DND-41 (cell line): ENCODE measurements at regions not wholly inside any gene's neighbourhood (a gene's known extent, or its start where the extent isn't known, plus 50 kb on each side); places are given as distances from the start of the nearest gene placed in this dataset.

ENCODE experiments used
- ATAC-seq: fragments of 200-7000 bp; cut with Tn5 transposase; 3 replicates; pipeline ENCODE4 v1.9.1; 2021; ENCODE audit warnings: low read depth; ENCODE audit not compliant: insufficient read depth
- DNase-seq: peaks from one replicate; pipeline ENCODE4 v3.0.0-alpha.2; 2020
- H2AFZ ChIP-seq: 2 replicates; pipeline ENCODE4 v1.6.0; 2012; ENCODE audit warnings: low read depth, low read length
- H3K27ac ChIP-seq: 2 replicates; pipeline ENCODE4 v1.5.1; 2012; ENCODE audit warnings: low read length, inconsistent platforms
- H3K27me3 ChIP-seq: fragments of 200-600 bp; sonication (generic); 2 replicates; pipeline ENCODE4 v1.6.0; 2012; ENCODE audit warnings: low read length, mild to moderate bottlenecking, inconsistent platforms; ENCODE audit not compliant: insufficient read depth, poor library complexity
- H3K36me3 ChIP-seq: 2 replicates; pipeline ENCODE4 v1.5.1; 2012; ENCODE audit warnings: low read length, inconsistent platforms; ENCODE audit not compliant: insufficient read depth
- H3K4me1 ChIP-seq: 2 replicates; pipeline ENCODE4 v1.5.1; 2012; ENCODE audit warnings: mild to moderate bottlenecking, low read length; ENCODE audit not compliant: insufficient read depth
- H3K4me2 ChIP-seq: 2 replicates; pipeline ENCODE4 v1.6.0; 2012; ENCODE audit warnings: mild to moderate bottlenecking, moderate library complexity, low read length, inconsistent platforms; ENCODE audit not compliant: insufficient read depth
- H3K4me3 ChIP-seq, 2 experiments: fragments of 200-600 bp in 1 of 2; shearing (Covaris generic) in 1 of 2; 2 replicates each; pipeline ENCODE4 v1.5.1; 2012 to 2016; ENCODE audit warnings: inconsistent platforms in 2 of 2, low read length in 2 of 2, mild to moderate bottlenecking in 2 of 2, low read depth in 1 of 2, moderate library complexity in 1 of 2
- H3K79me2 ChIP-seq: 2 replicates; pipeline ENCODE4 v1.6.0; 2012; ENCODE audit warnings: low read length, inconsistent platforms; ENCODE audit not compliant: insufficient read depth
- H3K9ac ChIP-seq: 2 replicates; pipeline ENCODE4 v1.6.0; 2012; ENCODE audit warnings: low read depth, mild to moderate bottlenecking, inconsistent platforms, low read length, moderate library complexity
- H3K9me3 ChIP-seq: 2 replicates; pipeline ENCODE4 v1.5.1; 2012; ENCODE audit warnings: low read length, moderate library complexity, mild to moderate bottlenecking, inconsistent platforms; ENCODE audit not compliant: insufficient read depth, severe bottlenecking
- H4K20me1 ChIP-seq: 2 replicates; pipeline ENCODE4 v1.6.0; 2012; ENCODE audit warnings: low read length; ENCODE audit not compliant: insufficient read depth
- EZH2 ChIP-seq: IDR thresholded peaks from 3 replicates; pipeline ENCODE4 v1.6.1; 2012; ENCODE audit warnings: borderline replicate concordance, low read depth, mild to moderate bottlenecking, moderate library complexity, low read length, inconsistent platforms; ENCODE audit not compliant: severe bottlenecking
- TF ChIP-seq, protein P1 (sequence below): IDR thresholded peaks from 2 replicates; pipeline ENCODE4 v1.5.1; 2012; ENCODE audit warnings: borderline replicate concordance, low read length, moderate library complexity, mild to moderate bottlenecking; ENCODE audit not compliant: poor library complexity, severe bottlenecking; ENCODE audit errors: extremely low read depth

DNA sequence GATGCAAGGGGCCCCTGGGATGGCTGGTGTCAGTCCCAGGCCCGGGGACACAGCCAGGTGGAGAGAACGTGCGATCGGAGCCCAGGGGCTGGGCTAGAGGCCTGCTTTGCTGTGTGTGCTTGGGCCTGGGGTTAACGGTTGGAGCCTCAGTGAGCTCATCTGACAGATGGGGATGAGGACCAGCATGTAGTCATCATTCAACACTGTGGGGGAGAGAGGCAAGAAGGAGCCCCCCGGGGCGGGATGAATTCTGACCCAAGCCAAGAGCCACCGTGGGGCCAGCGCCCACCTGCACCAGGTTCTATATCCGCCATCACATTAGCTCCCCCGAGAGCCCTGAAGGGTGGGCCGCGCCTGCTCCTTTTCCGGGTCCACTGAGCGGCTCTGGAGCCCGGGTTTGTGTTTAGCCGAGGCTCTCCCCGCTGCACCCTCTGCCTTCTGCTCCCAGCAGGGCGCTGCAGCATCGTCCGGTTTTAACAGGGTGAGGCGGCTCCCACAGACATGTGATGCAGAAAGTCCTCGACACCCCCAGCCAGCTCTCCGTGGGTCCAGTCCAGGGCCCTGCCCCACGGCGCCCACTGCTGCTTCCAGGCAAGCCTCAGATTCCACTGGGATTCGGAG lies 365.7 kb downstream of the SEC14L1 start:
- Histone ChIP-seq H3K79me2 (no peaks in the 10 kb centered on the region), H3K27ac (no peak overlapping the region), H3K9me3 (no peaks in the 10 kb centered on the region), H3K9ac (no peak overlapping the region), H3K4me3 (no peak overlapping the region), H3K27me3 (no peaks in the 10 kb centered on the region), H3K4me2 (no peak overlapping the region), H3K4me1 (no peaks in the 10 kb centered on the region), H2AFZ (no peak overlapping the region), H4K20me1 (peaks cover 7% of the 10 kb centered on the region), H3K36me3 (no peaks in the 10 kb centered on the region)
- DNase-seq (no peak), ATAC-seq (no peak)
- TF ChIP-seq, protein P1, sequence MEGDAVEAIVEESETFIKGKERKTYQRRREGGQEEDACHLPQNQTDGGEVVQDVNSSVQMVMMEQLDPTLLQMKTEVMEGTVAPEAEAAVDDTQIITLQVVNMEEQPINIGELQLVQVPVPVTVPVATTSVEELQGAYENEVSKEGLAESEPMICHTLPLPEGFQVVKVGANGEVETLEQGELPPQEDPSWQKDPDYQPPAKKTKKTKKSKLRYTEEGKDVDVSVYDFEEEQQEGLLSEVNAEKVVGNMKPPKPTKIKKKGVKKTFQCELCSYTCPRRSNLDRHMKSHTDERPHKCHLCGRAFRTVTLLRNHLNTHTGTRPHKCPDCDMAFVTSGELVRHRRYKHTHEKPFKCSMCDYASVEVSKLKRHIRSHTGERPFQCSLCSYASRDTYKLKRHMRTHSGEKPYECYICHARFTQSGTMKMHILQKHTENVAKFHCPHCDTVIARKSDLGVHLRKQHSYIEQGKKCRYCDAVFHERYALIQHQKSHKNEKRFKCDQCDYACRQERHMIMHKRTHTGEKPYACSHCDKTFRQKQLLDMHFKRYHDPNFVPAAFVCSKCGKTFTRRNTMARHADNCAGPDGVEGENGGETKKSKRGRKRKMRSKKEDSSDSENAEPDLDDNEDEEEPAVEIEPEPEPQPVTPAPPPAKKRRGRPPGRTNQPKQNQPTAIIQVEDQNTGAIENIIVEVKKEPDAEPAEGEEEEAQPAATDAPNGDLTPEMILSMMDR = no peak
- no peak for TF ChIP-seq EZH2

DNA sequence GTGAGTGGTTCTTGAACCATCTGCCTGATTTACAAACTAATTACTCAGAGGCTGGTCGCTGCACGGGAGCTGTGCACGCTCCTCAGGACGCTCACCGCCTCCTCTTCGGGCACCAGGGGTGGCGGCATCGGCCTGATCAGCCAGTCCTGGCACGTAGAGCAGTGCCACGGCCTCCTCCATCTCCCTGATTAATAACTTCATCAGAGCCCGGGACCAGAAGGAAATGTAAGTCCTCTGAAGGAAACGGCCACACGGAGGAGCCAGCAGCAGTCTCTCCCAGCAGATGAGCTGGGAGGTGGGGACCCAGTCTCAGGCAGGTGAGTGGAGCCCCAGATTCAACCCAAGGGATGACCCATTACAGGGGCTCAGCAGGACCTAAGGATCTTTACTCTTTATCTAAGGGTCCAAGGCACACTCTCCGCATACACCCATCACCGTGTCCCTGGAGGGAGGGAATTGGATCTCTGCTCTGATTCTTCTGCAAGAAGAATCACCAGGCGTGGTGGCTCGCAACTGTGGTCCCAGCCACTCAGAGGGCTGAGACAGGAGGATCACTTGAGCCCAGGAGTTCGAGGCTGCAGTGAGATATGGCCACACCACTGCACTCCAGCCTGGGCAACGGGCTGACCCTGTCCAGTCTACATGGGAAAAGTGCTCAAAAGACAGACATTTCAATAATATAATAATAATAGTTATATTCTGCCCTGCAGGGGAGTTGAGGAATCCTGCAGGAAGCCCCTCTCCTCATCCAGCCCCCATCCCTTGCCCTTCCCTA lies 366.5 kb downstream of the SEC14L1 start:
- Histone ChIP-seq H3K79me2 (no peaks in the 10 kb centered on the region), H3K4me1 (no peaks in the 10 kb centered on the region), H2AFZ (no peak overlapping the region), H4K20me1 (peaks cover 7% of the 10 kb centered on the region), H3K9me3 (no peaks in the 10 kb centered on the region), H3K9ac (no peak overlapping the region), H3K27me3 (no peaks in the 10 kb centered on the region), H3K4me2 (no peak overlapping the region), H3K36me3 (no peaks in the 10 kb centered on the region), H3K27ac (no peak overlapping the region), H3K4me3 (no peak overlapping the region)
- TF ChIP-seq, protein P1 = no peak
- TF ChIP-seq EZH2 = no peak
- DNase-seq (no peak), ATAC-seq (no peak)

DNA sequence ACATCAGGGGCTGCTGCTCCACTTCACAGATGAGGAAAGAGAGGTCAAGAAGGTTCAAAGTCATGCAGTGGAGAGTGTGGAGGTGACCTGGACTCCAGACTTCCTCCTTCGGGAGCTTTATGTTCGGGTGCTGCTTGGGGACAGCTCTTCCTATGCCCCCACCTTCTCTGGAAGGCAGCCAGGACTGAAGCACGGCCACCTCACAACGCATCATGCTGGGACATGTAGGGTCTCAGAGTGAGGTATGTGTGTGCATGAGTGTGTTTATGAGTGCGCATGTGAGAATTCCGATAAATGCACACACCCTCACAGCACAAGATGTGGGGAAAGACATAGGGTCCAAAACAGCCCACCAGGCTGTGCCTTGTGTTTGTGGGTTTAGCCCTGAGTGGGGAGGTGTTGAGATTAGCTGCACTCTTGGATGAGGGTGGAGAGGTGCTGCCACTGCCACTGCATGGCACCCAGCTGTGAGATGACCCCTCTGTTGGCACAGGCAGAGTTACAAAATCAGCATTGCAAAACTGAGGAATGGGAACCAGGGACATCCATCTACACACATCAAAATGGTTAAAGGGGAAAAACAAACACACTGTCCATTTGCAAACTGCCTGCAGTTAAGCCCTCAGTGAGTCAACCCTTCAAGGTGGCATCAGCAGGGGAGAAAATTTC lies 367.4 kb downstream of the SEC14L1 start:
- H3K27ac ChIP-seq = no peak overlapping the region
- H4K20me1 ChIP-seq = no peaks in the 10 kb centered on the region; the same call in 1 of the 2 replicates
- no peaks in the 10 kb centered on the region for H3K9me3 ChIP-seq
- no peaks in the 10 kb centered on the region for H3K4me1 ChIP-seq
- H3K27me3 ChIP-seq = no peaks in the 10 kb centered on the region
- ATAC-seq = no peak
- no peak overlapping the region for H3K4me3 ChIP-seq
- H2AFZ ChIP-seq = no peak overlapping the region
- TF ChIP-seq, protein P1 = no peak
- TF ChIP-seq EZH2 = no peak
- no peak overlapping the region for H3K4me2 ChIP-seq
- no peaks in the 10 kb centered on the region for H3K36me3 ChIP-seq
- no peak overlapping the region for H3K9ac ChIP-seq
- no peak for DNase-seq
- H3K79me2 ChIP-seq = no peaks in the 10 kb centered on the region
